ENCODE measurements at regions not wholly inside any gene's neighbourhood (a gene's known extent, or its start where the extent isn't known, plus 50 kb on each side); places are given as distances from the start of the nearest gene placed in this dataset.

GRCh38 chr1:229717786-229718576 lies 91.9 kb downstream of the URB2 start:
- H2AFZ ChIP-seq = no peak overlapping the region
- H3K4me1 ChIP-seq = no peaks in the 10 kb centered on the region
- peaks cover 3% of the 10 kb centered on the region for H3K9me3 ChIP-seq (ENCODE audit: control insufficient read depth, low read length)
- H3K4me2 ChIP-seq (ENCODE audit: low read length) = no peak overlapping the region
- H3K79me2 ChIP-seq = no peaks in the 10 kb centered on the region
- H3K27me3 ChIP-seq (ENCODE audit: control insufficient read depth, insufficient read depth, low read length) = no peaks in the 10 kb centered on the region
- H3K27ac ChIP-seq = no peak overlapping the region
- TF ChIP-seq CTCF (IDR thresholded peaks at IDR 0.05) = no peak
- no peak overlapping the region for H3K4me3 ChIP-seq (ENCODE audit: low read depth, low read length)
- H3K9ac ChIP-seq = no peak overlapping the region
- H3K36me3 ChIP-seq (ENCODE audit: control insufficient read depth, insufficient read depth, low read length) = no peaks in the 10 kb centered on the region

GRCh38 chr1:229726061-229726460 lies 100.0 kb downstream of the URB2 start:
- no peak for TF ChIP-seq CTCF (IDR thresholded peaks at IDR 0.05)
- Histone ChIP-seq H3K27me3 (ENCODE audit: control insufficient read depth, insufficient read depth, low read length) (no peaks in the 10 kb centered on the region), H3K9me3 (ENCODE audit: control insufficient read depth, low read length) (peaks cover 3% of the 10 kb centered on the region), H3K4me2 (ENCODE audit: low read length) (no peak overlapping the region), H3K27ac (no peak overlapping the region), H3K4me1 (no peaks in the 10 kb centered on the region), H3K79me2 (no peaks in the 10 kb centered on the region), H2AFZ (no peak overlapping the region), H3K9ac (no peak overlapping the region), H3K4me3 (ENCODE audit: low read depth, low read length) (no peak overlapping the region), H3K36me3 (ENCODE audit: control insufficient read depth, insufficient read depth, low read length) (no peaks in the 10 kb centered on the region)

GRCh38 chr1:229729916-229730315 lies 103.9 kb downstream of the URB2 start:
- H3K27ac ChIP-seq = no peak overlapping the region
- no peak for TF ChIP-seq CTCF (IDR thresholded peaks at IDR 0.05)
- H3K36me3 ChIP-seq (ENCODE audit: control insufficient read depth, insufficient read depth, low read length) = no peaks in the 10 kb centered on the region
- no peaks in the 10 kb centered on the region for H3K79me2 ChIP-seq
- H3K27me3 ChIP-seq (ENCODE audit: control insufficient read depth, insufficient read depth, low read length) = no peaks in the 10 kb centered on the region
- H2AFZ ChIP-seq = no peak overlapping the region
- no peaks in the 10 kb centered on the region for H3K9me3 ChIP-seq (ENCODE audit: control insufficient read depth, low read length)
- no peak overlapping the region for H3K4me3 ChIP-seq (ENCODE audit: low read depth, low read length)
- H3K4me2 ChIP-seq (ENCODE audit: low read length) = no peak overlapping the region
- H3K4me1 ChIP-seq = no peaks in the 10 kb centered on the region
- H3K9ac ChIP-seq = no peak overlapping the region

GRCh38 chr1:229730573-229730972 lies 104.5 kb downstream of the URB2 start:
- Histone ChIP-seq H3K79me2 (no peaks in the 10 kb centered on the region), H3K4me3 (ENCODE audit: low read depth, low read length) (no peak overlapping the region)
- no peak for TF ChIP-seq CTCF (IDR thresholded peaks at IDR 0.05)

GRCh38 chr1:229732061-229732460 lies 106.0 kb downstream of the URB2 start:
- Histone ChIP-seq H3K4me2 (ENCODE audit: low read length) (no peak overlapping the region), H3K4me3 (ENCODE audit: low read depth, low read length) (no peak overlapping the region), H3K27ac (no peak overlapping the region), H3K79me2 (no peaks in the 10 kb centered on the region), H3K36me3 (ENCODE audit: control insufficient read depth, insufficient read depth, low read length) (no peaks in the 10 kb centered on the region), H3K4me1 (no peaks in the 10 kb centered on the region), H3K9ac (no peak overlapping the region), H2AFZ (no peak overlapping the region), H3K27me3 (ENCODE audit: control insufficient read depth, insufficient read depth, low read length) (no peaks in the 10 kb centered on the region), H3K9me3 (ENCODE audit: control insufficient read depth, low read length) (no peaks in the 10 kb centered on the region)
- no peak for TF ChIP-seq CTCF (IDR thresholded peaks at IDR 0.05)

More at GRCh38 chr1:229730573-229730972, 104.5 kb downstream of the URB2 start:
- Histone ChIP-seq H3K27me3 (ENCODE audit: control insufficient read depth, insufficient read depth, low read length) (no peaks in the 10 kb centered on the region), H3K9me3 (ENCODE audit: control insufficient read depth, low read length) (no peaks in the 10 kb centered on the region), H3K4me1 (no peaks in the 10 kb centered on the region), H3K36me3 (ENCODE audit: control insufficient read depth, insufficient read depth, low read length) (no peaks in the 10 kb centered on the region), H3K27ac (no peak overlapping the region), H3K9ac (no peak overlapping the region), H2AFZ (no peak overlapping the region), H3K4me2 (ENCODE audit: low read length) (no peak overlapping the region)

Measured in parathyroid adenoma (tissue), 2 donors.